Heart left ventricle (tissue), 13 donors: ENCODE measurements at regions not wholly inside any gene's neighbourhood (a gene's known extent, or its start where the extent isn't known, plus 50 kb on each side); places are given as distances from the start of the nearest gene placed in this dataset.

Experiments used
- CTCF ChIP-seq, 12 donors: fragments of 200-600 bp; sonication (generic) in 4 of 12; IDR thresholded peaks; one replicate each; pipeline versions ENCODE4 v1.5.0 to v1.8.0; 2018 to 2022; ENCODE audit warnings: antibody characterized with exemption in 12 of 12, mild to moderate bottlenecking in 5 of 12
- POLR2A ChIP-seq, 2 donors: fragments of 450-650 bp; IDR thresholded peaks; one replicate each; pipeline ENCODE4 v1.6.1; 2017; ENCODE audit warnings: antibody characterized with exemption in 2 of 2, mild to moderate bottlenecking in 2 of 2, moderate library complexity in 2 of 2
- donor health status: ischemic (EF 13 %, LVEDD 7.1; RV severe dilation, severe dysfunction).
- donor health status: DM: no; HTN: yes; CAD: no.
- donor health status: DM: no; HTN: no; CAD: no.
- donor health status: ischemic (EF 25% LVEDD 6.9; RV normal size, moderate dysfunction).
- donor health status: ischemic (EF 25% LVEDD 5.7; RV mildly dilated, moderate dysfunction).
- donor health status: ischemic (EF 35%, LVEDD 5.7; RV mildly dilated, moderate dysfunction).
- donor health status: nonischemic (EF 11% LVEDD 7.7; RV severe dilation, severe dysfunction).
- donor health status: DM: yes; HTN: yes; CAD: no.
- donor health status: PGD.
- donor health status: ischemic (EF 29% LVEDD 5.4; RV normal size, mild dysfunction).
- donor health status: nonischemic (EF 23%, LVEDD 6.1; RV moderate dilation, normal function).

GRCh38 chr3:182215881-182216280, 504.2 kb downstream of the SOX2 start:
- TF ChIP-seq CTCF (IDR thresholded peaks at IDR 0.05) (no peak), POLR2A (IDR thresholded peaks at IDR 0.05) (no peak)
